ENCODE measurements at regions not wholly inside any gene's neighbourhood (a gene's known extent, or its start where the extent isn't known, plus 50 kb on each side); places are given as distances from the start of the nearest gene placed in this dataset.

DNA sequence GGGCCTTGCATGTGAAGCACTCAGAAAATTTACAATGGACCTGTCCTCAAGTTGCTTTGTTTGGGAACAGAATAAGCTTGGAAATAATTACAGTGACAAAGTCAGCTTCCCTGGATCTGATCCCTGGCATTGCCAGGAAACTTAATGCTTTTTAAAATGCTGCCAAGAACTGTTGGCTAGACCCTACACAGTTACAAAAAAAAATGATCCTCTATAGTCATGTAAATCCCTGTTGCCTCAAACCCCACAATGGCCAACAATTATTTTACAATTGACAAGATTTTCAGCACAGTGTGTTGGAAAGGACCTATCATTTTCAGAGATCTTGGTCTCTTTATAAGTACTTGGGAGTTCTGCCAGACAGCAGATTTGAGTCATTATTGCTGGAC lies 470.4 kb upstream of the ACVR2A start:
- DNase-seq (ENCODE audit: low read depth in 4 of 4, low spot score in 1 of 4) = no peak

DNA sequence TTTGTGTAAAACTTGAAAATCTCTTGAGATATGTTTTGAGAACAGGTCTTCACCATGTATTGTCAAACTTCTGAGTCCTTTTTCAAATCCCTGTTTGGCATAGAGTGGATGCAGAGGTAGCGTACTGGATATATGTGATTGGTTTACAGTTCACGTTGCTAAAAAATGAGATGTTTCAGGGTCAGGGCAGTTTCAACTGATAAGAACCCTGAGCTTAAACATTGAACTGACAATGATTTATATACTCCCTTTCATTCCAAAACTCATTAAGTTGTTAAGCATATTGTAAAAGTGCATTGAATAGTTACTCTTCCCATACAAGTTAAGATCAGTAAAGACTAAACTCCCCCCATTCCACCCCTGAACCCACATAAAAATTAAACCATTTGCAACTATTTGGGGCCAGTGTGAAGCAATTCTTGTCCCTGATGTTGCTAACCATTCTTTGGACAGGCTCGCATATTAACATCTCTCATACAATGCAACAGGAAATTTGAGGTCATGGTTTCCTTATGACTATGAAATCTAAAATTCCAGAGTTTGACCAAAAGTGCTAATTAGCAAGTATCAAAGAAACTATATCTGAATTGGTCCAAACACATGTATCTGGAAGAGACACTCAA lies 470.9 kb upstream of the ACVR2A start:
- DNase-seq (ENCODE audit: low read depth in 4 of 4, low spot score in 1 of 4) = no peak

DNA sequence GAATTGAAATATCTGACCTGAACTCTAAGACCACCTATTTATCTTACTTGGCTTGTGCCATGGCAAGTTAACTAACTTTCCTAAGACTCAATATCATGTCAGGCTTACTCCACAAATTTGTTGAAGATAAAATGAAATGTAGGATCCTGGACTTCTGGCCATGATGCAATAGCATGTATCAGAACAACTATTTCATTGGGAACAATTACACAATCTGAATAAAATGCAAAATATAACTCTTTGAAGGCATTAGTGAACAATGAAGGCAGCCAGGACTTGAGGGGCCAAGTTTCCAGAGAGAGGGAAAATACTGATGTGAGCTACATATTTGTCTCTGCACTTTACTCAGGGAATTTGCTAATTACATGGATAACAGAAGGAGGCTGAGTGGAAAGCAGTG lies 476.5 kb upstream of the ACVR2A start:
- DNase-seq (ENCODE audit: low read depth in 4 of 4, low spot score in 1 of 4) = no peak

DNA sequence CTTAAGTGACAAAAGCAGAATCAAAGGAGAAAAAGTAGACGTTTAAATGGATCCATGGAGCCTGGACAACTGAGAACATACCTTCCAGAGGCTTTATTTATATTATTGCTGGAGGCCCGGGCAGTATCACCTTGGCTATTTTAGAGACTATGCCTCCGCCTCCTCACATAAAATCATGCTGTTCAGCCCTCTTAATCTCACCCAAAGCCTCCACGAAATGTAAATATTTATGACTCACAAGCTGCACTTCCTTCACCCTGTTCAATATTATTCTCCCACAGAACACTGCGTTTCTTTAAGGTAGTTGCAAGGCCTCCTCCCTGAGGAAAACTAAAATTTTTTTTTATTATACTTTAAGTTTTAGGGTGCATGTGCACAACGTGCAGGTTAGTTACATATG lies 478.6 kb upstream of the ACVR2A start:
- no peak for DNase-seq (ENCODE audit: low read depth in 4 of 4, low spot score in 1 of 4)

DNA sequence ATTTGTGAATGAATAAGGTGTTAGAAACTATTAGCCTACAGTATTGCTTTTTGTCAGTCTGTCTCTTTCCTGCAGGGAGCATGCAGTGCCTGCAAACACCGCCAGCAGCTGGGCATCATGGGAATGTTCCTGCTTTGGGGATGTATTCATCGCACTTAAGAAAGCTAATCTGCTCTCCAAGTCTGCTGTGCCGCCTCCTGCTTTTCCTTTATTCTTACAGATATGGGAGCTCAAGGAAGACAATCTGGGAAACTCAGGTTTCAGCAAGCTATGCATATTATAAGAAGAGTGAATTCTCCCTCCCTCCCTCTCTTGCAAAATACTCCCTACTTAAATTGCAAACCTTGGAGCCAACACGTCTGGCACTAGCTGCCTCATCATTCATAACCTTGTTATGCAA lies 479.2 kb upstream of the ACVR2A start:
- DNase-seq (ENCODE audit: low read depth in 4 of 4, low spot score in 1 of 4) = no peak

DNA sequence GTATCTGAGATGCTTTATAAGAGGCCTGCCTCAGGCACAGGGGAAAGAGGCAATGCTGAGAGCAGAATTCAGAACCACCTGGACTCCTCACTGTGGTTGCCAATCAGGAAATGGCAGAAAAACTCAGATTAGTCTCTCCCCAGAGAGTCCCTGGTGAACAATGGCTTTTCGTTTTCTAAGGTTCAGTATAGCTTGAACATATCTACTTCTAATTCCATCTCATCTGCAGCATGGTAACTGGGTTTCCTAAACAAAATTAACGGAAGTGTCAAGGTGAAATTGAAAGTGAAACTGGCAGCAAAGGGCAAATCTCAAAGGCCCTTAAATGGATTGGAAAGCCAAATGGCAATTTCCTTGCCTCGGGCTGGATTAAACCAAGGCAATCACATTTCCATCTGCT lies 480.2 kb upstream of the ACVR2A start:
- no peak for DNase-seq (ENCODE audit: low read depth in 4 of 4, low spot score in 1 of 4)

DNA sequence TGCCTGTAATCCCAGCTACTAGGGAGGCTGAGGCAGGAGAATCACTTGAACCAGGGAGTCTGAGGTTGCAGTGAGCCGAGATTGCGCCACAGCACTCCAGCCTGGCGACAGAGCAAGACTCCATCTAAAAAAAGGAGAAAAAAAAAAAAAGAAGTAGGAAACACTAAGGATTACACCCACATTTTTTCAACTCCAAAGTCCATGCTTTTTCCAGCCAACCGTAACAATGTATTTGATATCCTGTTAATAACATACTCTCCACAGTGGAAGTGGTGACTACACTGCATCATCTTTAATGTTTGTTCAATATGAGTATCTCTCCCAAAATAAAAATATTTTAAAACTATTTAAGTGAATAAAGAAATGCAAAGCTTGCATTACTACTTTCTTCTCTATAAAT lies 481.6 kb upstream of the ACVR2A start:
- no peak for DNase-seq (ENCODE audit: low read depth in 4 of 4, low spot score in 1 of 4)

DNA sequence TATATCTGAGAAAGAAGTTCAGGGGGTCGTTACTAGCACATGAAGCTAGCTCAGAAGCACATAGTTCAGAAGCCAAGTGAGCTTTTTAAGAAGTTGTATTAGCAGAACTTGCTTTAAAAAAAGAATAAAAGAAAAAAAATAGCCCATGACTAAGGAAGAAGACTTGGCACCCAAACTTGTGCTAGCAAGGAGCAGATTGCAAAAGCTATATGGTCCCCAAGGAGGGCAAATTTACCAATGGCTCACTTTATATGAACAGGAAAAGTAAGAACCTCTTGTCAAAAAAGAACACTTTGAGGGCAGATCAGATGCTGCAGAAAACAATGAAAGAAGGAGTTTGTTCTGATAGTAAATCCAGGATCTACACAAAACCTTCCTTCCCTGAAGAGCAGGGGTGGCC lies 486.5 kb upstream of the ACVR2A start:
- no peak for DNase-seq (ENCODE audit: low read depth in 4 of 4, low spot score in 1 of 4)

DNA sequence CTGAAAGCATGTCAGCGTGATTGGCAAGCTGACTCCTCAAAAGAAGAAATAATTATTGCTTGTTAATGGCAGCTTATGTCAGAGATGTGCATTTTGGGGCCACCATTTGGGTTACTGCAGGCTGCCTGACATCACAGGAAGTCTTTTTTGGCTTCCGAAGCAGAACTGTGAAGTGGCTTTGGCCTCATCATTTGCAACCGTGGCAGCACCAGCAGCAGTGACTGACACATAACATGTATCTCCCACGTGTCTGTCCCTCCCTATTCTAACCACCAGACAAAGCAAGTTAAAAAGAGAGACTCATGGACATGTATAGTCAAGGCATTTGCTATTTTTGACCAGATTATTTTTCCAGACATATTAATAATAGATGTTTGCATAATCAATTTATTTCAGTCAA lies 488.7 kb upstream of the ACVR2A start:
- DNase-seq (ENCODE audit: low read depth in 4 of 4, low spot score in 1 of 4) = no peak

DNA sequence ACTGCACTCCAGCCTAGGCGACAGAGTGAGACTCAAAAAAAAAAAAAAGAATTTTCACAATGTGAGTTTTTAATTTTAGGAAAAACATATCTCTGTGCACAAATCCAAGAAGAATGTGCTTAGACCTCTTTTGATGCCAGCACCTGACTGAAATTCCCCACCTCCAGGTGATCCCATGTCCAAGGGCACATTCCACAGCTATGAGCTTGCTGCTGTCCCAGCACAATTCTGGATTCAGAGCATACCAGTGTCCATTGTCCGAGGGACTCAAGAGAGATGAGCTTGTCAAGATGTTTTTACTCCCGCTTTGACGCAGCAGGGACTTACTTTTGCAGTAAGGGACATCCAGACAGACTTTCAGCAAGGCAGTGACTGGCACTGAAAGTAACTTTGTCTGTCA lies 489.1 kb upstream of the ACVR2A start:
- no peak for DNase-seq (ENCODE audit: low read depth in 4 of 4, low spot score in 1 of 4)

DNA sequence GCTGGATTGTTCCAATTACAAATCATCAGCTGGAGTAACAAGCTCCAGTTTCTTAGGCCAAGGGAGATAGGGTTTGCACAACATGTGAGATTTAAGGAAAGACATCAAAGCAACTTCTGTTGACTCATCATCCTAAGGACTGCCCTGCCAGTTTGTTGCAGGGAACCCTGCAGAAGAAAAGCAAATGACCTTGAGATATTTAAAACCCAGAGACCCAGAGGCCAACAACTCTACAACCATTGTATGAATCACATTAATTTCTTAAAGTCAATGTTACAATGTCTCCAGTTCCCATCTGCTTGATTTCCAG lies 491.8 kb upstream of the ACVR2A start:
- DNase-seq (ENCODE audit: low read depth in 4 of 4, low spot score in 1 of 4) = no peak

DNA sequence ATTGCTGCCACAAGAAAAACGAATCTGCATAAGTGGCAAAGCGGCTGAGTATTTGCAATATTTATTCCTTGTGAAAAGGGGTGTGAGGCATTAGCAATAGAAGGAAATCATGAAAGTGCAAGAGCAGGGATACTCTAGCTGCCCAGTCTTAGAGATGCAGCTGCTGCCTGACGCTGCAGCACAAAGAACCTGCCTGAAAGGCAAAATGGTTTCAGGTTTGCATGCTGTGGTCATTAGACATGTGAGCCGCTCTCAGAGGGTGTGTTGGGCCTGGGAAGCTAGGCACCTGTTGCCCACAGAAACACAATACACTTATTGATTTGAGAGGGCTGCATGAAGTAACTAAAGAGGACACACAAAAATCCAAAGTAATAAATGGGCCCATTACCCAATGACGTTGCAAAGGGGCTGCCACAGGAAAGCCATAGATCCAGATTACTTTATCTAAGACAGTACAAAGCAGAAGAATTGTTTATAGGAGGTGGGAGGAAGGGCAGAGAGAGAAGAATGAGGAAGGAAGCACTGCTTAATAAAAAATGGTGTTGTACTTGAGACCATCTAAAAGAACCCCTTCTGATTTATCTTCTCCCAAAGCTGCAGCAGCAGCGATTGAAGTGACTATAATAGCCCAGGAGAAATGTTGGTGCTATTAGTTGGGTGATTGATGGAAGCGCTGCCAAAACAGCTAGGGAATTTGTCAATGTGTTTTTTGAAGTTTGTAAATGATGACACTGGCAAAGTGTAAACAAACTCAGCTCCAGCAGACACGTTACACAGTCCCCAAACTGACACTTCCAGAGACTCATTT lies 492.4 kb upstream of the ACVR2A start:
- no peak for DNase-seq (ENCODE audit: low read depth in 4 of 4, low spot score in 1 of 4)

DNA sequence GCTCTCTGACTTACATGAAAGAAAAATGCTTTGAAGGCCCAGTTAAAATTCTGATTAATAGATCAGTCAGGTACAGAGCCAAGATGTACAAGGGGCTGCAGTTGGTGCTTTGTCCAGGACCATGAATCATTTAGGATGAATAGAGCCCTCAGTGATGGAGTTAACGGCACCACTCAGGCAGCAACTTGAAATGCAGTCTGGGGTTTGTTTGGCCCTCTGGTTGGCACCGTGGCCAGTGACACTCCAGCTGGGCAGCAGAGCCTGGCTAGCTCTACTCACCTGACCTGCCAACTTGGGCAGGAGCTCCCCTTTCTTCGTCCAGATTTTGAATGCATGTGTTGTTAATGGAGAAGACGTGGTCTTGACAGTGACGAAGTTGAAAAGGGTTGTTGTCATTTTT lies 493.0 kb upstream of the ACVR2A start:
- DNase-seq (ENCODE audit: low read depth in 4 of 4, low spot score in 1 of 4) = no peak

DNA sequence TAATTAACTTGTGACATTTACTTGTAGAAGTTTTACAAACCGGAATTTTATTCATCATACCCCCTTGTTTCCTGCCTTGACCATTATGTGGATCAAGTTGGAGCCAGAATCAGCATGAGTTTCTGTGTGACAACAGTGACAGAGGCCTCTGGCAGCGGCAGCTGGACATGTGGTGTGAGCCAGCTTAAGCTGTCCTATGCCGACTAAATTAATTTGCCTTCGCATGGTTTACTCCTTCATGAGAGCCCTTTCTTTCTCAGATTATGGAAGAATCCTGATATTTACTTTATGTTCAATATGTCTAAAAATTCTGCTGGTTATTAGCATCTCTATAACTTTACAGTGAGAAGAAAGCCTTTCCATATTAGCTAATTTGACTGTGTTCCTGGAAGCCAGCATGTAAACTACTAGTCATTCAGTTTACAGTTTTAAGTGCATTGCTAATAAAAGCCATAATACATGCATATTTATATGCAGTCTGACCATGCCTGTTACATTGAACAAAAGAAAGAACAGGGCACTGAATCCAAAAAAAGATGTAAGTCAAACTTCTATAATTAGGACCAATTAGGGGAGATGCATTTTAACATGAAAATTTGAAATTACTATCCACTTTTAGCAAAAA lies 495.8 kb upstream of the ACVR2A start:
- no peak for DNase-seq (ENCODE audit: low read depth in 4 of 4, low spot score in 1 of 4)

DNA sequence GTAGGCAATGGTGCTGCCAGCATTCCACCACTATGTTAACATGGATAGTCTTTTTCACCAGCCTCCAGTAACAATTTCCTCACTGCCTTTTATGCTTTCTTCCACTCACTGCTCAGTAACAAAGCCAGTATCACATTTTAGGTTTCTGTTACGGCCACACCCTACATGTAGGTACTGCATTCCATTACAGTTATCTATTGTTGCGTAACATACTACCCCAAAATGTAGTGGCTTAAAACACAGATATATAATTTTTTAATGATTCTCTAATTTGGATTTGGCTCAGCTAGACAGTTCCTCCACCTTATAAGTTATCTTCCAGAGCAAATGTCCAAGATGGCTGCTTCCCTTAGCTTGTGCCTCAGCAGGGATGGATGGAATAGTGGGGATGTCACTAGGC lies 498.7 kb upstream of the ACVR2A start:
- no peak for DNase-seq (ENCODE audit: low read depth in 4 of 4, low spot score in 1 of 4)

DNA sequence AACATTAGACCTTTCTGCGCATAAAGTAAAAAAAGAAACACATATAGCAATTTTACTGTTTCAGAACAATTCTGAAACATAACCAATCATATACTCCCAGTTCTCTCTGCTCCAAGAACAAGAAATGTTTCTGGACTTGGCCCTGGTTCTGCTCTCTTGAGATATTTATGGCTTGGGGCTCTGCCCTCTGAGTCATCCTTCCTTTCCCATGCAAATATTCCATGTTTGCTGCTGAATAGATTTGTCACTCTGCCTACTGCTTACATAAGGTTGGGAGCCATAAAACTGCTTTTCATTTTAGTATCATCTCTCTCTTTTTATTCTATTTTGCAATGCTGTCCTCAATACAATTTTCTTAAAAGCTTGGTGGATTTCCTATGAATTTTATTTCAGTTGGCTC lies 499.6 kb upstream of the ACVR2A start:
- DNase-seq (ENCODE audit: low read depth in 4 of 4, low spot score in 1 of 4) = no peak

DNA sequence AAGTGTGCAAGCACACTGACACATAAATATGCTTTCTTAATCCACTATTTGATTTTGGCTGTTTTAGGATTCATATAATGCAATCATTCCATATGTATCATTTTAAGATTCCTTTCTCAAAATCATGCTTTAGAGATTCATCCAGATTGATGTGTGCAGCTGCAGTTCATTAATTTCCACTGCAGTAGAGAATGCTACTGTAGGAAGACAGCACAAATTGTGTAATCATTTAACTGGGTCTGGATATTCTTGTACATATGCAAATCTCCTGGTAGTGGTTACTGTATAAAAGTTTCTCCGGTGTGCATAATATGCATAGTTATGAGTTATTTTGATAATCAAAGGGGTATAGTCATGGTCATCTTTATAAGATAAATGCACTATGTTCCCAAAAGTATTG lies 502.5 kb upstream of the ACVR2A start:
- no peak for DNase-seq (ENCODE audit: low read depth in 4 of 4, low spot score in 1 of 4)

DNA sequence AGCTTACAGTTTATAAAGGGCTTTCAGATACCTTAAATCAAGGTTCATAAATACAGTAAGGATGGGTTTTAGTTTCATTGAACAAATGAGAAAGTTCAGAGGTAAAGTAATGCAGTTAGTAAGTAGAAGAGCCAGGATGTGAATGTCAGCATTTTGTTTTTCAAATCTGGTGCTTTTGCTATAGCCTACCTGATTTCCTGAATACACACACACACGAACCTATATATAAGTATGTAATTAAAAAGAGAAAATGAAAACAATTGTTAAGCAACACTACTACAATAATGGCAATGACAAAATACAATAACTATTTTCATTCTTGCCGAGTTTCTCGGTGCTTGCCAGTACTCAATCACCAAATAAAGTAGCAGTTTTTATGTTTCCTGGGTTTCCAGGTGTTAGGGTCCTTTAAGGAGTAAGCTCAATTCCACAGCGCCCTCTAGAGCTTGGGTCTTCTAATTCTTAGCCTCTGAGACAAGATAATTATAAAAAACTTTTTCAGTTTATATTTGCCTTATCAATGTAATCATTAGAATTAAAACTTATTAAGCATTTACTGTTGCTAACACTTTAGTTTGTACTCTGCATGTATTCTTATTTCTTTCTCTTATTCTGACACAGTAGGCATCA lies 512.9 kb upstream of the ACVR2A start:
- DNase-seq (ENCODE audit: low read depth in 4 of 4, low spot score in 1 of 4) = peak; percentile 9 to 26 (median 18)

DNA sequence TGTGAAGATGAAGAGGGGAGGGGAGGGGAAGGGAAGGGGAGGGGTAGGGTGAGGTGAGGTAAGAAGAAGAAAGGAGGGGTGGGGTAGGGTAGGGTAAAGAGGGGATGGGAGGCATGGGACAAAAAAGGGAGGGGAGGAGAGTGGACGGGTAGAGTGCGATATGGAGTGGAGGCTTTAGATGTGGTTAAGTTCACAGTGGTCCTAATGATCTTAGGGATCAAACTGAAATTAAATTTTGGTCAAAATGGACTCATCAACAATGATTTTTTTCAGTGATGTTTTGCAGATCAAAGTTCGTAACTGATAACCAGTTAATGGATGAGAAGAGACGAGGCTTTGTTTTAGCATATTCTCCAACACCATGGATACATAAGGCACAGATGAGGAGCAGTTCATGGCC lies 513.9 kb upstream of the ACVR2A start:
- no peak for DNase-seq (ENCODE audit: low read depth in 4 of 4, low spot score in 1 of 4)

DNA sequence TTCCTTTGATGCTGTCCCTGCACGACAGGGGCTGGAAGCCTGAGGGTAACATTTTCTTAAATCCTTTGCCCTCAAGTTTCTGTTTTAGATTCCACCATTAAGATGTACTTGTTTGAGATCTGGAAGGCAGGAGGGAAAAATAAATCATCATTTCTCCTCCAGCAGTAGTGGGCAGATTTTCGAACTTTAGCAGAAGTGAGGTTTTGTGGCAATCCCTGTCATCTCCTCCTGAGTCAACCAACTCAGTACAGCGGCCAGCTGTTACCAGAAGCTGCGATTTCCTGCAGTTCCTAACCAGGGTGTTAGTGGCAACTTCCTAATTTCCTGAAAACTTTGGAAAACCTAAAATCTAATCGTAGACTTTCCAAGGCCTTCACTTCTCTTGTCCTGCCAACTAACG lies 517.2 kb upstream of the ACVR2A start:
- no peak for DNase-seq (ENCODE audit: low read depth in 4 of 4, low spot score in 1 of 4)

DNA sequence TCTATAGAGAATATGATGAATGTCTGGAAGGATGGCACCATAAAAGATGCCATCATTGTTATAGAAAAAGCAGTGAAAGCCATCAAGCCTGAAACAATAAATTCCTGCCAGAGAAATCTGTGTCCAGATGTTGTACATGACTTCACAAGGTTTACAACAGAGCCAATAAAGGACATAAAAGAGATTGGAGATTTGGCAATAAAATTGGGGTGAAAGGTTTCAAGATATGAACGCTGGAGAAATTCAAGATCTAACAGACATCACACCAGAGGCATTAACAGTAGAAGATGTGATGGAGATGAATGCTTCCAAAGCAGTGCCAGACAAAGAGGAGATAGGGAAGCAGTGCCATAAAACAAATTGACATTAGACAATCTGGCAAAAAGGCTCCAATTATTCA lies 518.8 kb upstream of the ACVR2A start:
- DNase-seq (ENCODE audit: low read depth in 4 of 4, low spot score in 1 of 4) = no peak

DNA sequence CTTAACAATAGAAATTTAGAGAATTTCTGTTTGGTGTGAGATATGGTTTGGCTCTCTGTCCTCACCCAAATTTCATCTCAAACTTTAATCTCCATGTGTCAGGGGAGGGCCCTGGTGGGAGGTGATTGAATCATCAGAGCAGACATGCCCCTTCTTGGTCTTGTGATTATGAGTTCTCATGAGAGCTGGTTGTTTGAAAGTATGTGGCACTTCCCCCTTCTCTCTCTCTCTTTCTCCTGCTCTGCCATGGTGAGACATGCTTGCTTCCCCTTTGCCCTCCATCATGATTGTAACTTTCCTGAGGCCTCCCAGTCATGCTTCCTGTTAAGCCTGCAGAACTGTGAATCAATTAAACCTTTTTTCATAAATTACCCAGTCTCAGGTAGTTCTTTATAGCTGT lies 524.7 kb upstream of the ACVR2A start:
- DNase-seq (ENCODE audit: low read depth in 4 of 4, low spot score in 1 of 4) = no peak

Measured in stimulated activated CD4-positive, alpha-beta T cell treated with anti-CD3 and anti-CD28 coated beads, Interleukin-1b, Interleukin-23, amount 100 ng/mL, for 24 hours (primary cell).